HG03064 (cell line): ENCODE measurements at regions not wholly inside any gene's neighbourhood (a gene's known extent, or its start where the extent isn't known, plus 50 kb on each side); places are given as distances from the start of the nearest gene placed in this dataset.

ENCODE experiments used
- ATAC-seq: cut with Tn5 transposase; IDR thresholded peaks from one replicate; pipeline ENCODE4 v1.9.1; 2021; ENCODE audit warnings: low read depth; ENCODE audit not compliant: unreplicated experiment

DNA sequence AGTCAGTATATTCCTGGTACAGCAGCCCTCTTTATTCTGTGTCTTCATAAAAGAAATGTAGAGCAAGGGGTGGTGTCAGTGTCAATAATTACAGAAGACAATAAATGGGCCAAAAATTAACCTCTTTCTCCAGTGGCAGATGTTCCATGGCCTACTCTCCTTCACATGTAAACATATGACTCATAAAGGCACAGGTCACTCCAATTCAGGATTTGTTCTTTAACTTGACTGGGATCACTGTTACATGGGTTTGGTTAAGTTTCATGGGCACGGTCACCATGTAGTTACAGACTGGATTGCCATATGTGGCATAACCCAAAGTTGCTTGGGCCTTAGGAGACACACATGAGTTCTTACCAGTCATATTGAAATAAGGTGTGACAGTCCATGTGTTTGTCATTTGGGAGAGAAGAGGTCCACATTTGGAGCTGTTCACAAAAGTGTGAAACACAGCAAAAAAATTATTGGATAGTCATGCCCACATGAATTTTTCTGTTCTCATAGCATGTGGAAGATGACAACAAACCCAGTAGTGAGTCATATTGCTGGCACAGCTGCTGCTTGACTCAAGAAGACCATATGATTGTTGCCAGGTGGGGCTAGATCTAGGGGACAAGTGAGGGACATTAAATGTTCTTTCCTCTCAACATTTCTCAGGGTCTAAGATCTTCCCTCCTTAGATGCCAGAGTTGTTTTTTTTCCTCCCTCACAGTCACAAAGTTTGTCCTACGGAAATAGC lies 68.1 kb upstream of the HTR2A start:
- ATAC-seq, result no peak

DNA sequence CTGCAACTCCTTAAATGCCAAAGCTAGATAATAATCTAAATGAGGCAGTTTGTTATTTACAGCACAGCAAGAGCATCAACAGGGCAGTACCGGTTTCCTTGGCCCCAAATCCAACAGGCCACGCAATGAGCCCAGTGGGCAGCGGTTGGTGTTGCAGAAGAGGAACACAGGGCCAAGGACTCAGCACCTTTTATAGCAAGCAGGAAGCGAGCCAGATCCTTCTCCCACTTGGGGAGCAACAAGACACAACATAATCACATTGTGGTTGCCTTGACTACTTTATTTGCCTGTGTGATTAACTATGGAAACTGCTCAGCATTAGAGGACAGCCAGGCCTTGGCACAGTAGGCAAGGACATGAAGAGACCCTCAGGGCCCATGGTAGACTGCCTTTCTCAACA lies 67.1 kb upstream of the HTR2A start:
- no peak for ATAC-seq

DNA sequence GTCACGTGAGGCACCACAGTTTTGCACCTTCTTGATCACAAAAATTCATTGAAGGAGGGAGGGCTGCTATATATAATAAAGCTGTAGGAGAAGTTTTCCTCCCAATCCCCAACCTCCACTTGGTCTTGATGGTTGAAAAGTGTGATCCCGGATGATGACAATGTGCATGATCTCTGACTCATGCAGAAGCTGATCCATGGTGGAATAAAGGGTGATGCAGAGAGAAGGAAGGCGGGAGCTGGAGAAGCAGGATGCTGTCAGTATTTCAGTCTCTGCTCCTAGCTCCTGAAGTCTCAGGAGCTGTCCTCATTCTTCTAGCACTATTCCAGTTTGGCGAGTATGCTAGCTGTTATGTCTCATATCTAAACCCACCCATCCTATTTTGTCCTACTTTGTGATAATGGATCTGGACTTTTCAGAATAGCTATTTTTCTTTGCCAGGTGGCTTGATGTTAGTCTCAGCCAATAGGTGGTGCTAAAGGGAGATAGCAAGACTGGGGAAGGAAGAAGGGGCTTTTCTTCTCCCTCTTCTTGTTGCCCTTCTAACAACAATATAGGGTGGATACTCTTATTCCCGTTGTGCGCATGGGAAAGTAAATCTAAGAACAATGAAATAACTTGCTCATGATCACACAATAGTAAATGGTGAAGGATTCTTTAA lies 65.6 kb upstream of the HTR2A start:
- no peak for ATAC-seq

DNA sequence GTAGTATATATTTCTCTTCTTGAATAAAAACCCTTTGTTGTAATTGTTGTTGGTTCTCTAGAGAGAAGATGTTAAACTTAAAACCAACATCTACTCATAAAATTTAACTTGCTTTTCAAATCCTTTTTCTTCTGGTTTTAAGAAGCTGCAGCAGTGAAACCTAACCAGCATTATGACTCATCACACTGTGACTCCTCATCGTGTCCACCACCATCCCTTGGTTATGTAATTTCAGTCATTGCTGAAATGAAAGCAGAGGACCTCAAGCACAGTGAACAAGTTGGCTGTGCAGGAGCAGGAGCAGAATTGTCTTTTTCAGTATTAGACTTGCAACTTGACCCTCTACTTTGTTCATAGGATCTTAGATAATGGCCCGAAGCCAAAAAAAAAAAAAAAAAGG lies 64.9 kb upstream of the HTR2A start:
- ATAC-seq, result peak; percentile 99

DNA sequence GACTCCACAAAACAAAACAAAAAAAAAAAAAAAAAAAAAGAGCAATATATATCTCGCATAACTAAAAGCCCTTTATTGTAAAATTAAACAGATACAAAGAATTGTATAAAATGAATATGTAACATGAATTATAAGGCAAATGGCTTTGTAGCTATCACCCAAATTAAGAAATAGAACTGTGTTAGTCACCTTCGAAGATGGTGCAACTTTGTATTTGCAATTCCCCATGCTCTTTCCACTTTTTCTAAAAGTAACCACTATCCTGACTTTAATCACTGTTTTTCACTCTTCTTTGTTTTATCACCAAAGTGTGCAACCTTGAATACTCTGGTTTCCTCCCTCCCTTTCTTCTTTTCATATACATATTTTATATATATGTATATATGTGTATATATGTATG lies 57.1 kb upstream of the HTR2A start:
- ATAC-seq, result no peak

DNA sequence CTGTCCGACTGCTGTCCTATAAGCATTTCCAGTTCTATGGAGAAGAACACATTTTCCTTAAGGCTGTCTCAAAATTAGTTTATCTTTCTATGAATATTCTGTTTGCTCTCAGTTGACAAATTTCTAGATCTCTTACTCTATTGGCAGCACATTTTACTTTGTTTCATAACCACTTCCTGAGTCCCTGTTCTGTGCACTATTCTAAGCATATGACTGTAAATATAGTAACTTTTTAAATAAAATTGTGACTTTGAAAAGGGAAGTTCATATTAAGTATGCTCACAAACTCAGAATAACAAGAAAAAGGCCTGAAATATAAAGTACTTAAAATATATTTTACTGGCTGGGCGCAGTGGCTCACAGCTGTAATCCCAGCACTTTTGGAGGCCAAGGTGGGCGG lies 56.5 kb upstream of the HTR2A start:
- ATAC-seq, result no peak

DNA sequence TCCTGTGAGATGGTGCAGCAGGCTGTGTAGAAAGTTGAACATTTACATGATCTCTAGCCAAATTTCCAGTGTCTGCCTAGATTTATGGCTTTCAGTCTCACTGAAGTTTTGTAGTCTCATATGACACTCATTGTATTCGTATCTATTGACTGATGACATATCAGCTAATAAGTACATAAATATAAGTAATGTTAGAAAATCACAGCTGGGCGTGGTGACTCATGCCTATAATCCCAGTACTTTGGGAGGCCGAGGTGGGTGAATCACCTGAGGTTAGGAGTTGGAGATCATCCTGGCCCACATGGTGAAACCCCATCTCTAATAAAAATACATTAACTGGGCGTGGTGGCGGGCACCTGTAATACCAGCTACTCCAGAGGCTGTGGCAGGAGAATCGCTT lies 54.7 kb upstream of the HTR2A start:
- ATAC-seq, result no peak

DNA sequence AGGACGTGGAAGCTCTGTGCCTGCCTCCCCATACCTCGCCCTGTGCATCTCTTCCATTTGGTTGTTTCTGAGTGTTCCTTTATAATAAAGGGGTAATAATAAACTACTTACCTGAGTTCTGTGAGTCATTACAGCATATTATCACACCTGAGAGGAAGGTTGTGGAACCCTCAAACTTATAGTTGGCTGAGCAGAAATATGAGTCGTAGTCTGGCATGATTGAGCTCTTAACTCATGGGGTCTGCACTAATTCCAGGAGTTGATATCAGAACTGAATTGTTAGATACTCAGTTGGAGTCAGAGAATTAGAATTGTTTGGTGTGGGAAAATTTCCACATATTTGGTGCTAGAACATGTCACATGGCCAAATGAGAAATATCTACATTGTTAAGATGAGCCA lies 52.4 kb upstream of the HTR2A start:
- no peak for ATAC-seq

DNA sequence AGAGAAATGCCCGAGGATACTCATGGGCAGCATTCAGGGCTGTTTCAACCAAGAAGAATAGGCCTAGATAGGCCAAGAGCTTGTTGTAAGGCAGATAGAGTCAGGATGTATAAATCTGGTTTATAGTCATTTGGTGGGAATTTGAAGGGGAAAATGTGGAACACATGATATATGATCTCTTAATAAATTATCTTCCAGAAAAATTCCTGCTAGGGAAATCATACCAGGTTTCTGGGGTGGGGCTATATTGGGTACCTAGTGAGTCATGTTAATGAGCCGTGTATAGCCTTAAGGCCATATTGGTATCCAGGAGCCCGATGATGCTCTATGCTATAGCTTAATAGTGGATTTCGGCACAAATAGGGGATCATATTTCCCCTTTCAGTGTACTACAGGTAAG lies 51.5 kb upstream of the HTR2A start:
- ATAC-seq, result no peak

DNA sequence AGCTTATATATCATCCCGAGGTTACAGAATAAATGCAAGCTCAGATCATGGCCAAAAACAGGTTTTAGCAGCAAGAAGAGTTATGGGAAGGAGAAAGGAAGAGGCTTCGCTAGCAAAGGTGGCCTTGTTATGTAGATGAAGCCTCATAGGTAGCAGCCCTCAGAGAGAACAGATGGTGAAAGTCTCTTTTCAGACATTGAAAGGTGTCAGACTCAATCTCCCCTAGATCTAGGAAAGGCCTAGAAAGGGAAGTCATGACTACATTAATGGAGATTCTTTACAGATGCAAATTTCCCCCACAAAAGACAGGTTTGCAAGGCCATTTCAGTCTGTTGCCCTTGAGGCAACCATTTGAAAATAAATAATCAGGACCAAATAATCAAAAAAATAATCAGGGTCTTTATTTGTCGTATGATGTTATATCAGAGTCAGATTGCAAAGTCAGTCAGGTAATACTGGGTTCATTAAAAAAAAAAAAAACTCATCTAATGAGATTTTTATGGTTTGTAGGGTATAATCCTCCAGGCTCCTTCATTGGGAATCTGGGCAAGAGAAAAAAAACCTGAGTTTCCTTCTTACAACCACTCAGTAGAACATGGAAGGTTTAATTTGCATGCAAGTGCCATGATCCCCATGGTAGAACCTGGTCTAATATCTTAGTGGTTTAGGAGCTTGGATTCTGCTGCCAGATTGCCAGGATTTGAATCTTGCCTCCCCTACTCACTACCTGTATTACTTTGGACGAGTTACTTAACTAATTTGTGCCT lies 50.8 kb upstream of the HTR2A start:
- no peak for ATAC-seq
